ENCODE measurements at regions not wholly inside any gene's neighbourhood (a gene's known extent, or its start where the extent isn't known, plus 50 kb on each side); places are given as distances from the start of the nearest gene placed in this dataset.

- TF ChIP-seq POLR2A (IDR thresholded peaks at IDR 0.05) (no peak), CTCF (IDR thresholded peaks at IDR 0.05) (no peak), EP300 (IDR thresholded peaks at IDR 0.05) (no peak)
Observed at GRCh38 chr9:79382044-79382443, 189.7 kb upstream of the TLE4 start.
